ENCODE measurements at regions not wholly inside any gene's neighbourhood (a gene's known extent, or its start where the extent isn't known, plus 50 kb on each side); places are given as distances from the start of the nearest gene placed in this dataset.

DNA sequence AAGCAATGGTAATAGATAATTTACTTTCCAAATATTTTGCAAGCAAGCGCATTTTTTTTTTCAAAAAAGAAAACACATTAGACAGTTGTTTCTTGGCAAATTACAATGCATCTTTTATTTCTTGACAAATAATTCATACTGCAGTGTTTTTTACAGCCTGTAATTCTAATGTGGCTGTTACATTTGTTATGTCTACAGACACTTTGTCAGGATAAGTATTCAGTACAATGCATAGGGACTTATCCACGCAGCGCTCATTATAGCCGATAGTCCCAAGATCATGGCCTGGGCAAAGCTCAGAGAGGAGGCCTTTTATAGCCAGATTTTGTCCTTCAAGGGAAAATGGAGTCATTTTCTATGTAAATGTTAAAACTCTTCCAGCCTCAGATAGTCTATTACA lies 123.0 kb upstream of the FANCL start:
- ATAC-seq (ENCODE audit: low read depth): no peak
- TF ChIP-seq, protein P1, sequence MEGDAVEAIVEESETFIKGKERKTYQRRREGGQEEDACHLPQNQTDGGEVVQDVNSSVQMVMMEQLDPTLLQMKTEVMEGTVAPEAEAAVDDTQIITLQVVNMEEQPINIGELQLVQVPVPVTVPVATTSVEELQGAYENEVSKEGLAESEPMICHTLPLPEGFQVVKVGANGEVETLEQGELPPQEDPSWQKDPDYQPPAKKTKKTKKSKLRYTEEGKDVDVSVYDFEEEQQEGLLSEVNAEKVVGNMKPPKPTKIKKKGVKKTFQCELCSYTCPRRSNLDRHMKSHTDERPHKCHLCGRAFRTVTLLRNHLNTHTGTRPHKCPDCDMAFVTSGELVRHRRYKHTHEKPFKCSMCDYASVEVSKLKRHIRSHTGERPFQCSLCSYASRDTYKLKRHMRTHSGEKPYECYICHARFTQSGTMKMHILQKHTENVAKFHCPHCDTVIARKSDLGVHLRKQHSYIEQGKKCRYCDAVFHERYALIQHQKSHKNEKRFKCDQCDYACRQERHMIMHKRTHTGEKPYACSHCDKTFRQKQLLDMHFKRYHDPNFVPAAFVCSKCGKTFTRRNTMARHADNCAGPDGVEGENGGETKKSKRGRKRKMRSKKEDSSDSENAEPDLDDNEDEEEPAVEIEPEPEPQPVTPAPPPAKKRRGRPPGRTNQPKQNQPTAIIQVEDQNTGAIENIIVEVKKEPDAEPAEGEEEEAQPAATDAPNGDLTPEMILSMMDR (IDR thresholded peaks at IDR 0.05): no peak
- no peak for TF ChIP-seq EZH2 (IDR thresholded peaks at IDR 0.05; ENCODE audit: borderline replicate concordance, insufficient read depth, low read depth, low read length, poor library complexity, severe bottlenecking)
- no peak overlapping the region for H3K4me3 Mint-ChIP-seq
- H3K4me3 ChIP-seq (ENCODE audit: control extremely low read depth in 1 of 5, extremely low read depth in 1 of 5, insufficient read depth in 1 of 5, low read depth in 2 of 5, low read length in 4 of 5): no peak overlapping the region
- no CpG with 5 or more reads among the region's 4 CpGs for WGBS (ENCODE audit: insufficient coverage)
- no peaks in the 10 kb centered on the region for H3K9me3 ChIP-seq (ENCODE audit: control extremely low read depth in 1 of 3, control insufficient read depth in 2 of 3, insufficient read depth in 1 of 3, low read length in 2 of 3)
- intact Hi-C loops (cut with micrococcal nuclease): no loop called here
- H3K27me3 Mint-ChIP-seq: peaks cover 3% of the 10 kb centered on the region
- H3K9me3 Mint-ChIP-seq (ENCODE audit: insufficient read depth): no peaks in the 10 kb centered on the region
- H3K27ac ChIP-seq (ENCODE audit: low read length in 2 of 2): no peak overlapping the region
- no peak overlapping the region for H3K9ac ChIP-seq (ENCODE audit: low read length)
- H2AFZ ChIP-seq (ENCODE audit: insufficient read depth, low read depth, low read length, poor library complexity, severe bottlenecking): no peak overlapping the region
- no peaks in the 10 kb centered on the region for H3K36me3 ChIP-seq (replicated peaks in 1 of 2; ENCODE audit: control extremely low read depth in 1 of 2, control insufficient read depth in 1 of 2, extremely low read depth in 1 of 2, insufficient read depth in 2 of 2, low read length in 1 of 2)
- H3K4me1 ChIP-seq (ENCODE audit: control insufficient read depth in 2 of 2, insufficient read depth in 2 of 2, low read length in 2 of 2): no peaks in the 10 kb centered on the region
- H3K27ac Mint-ChIP-seq: no peak overlapping the region
- POLR2A ChIA-PET: no interaction called here
- no peak for DNase-seq
- no peaks in the 10 kb centered on the region for H4K20me1 ChIP-seq (ENCODE audit: control insufficient read depth, insufficient read depth, low read length, poor library complexity, severe bottlenecking)
- CTCF ChIA-PET: no interaction called here
- H3K4me2 ChIP-seq (replicated peaks; ENCODE audit: low read depth, low read length, poor library complexity, severe bottlenecking): no peak overlapping the region
- H3K4me1 Mint-ChIP-seq: no peaks in the 10 kb centered on the region
- H3K79me2 ChIP-seq (ENCODE audit: control insufficient read depth, insufficient read depth, low read length): no peaks in the 10 kb centered on the region
- H3K27me3 ChIP-seq (replicated peaks in 1 of 4; ENCODE audit: control extremely low read depth in 1 of 4, control insufficient read depth in 3 of 4, insufficient read depth in 4 of 4, low read length in 3 of 4): no peaks in the 10 kb centered on the region

DNA sequence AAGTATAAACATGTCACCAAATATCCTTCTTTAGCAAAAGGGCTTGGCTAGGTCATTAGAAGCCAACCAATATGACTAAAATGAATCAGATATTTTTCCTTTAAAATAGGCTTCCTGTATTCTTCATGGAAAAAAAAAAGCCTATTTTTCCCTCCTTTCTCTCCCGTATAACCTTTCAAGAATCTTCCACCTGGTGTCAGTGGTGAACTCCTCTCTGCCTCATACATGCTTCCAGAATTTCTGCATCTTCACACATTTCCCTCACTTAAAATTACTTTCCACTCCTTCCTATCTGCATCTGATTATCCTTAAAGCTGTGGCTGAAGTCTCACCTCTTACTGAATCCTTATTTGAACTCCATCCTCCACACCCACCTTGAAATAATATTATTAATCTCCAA lies 116.9 kb upstream of the FANCL start:
- ChIA-PET POLR2A (no interaction called here), CTCF (no interaction called here)
- Histone ChIP-seq H3K4me1 (ENCODE audit: control insufficient read depth in 2 of 2, insufficient read depth in 2 of 2, low read length in 2 of 2) (no peaks in the 10 kb centered on the region), H3K27ac (ENCODE audit: low read length in 2 of 2) (no peak overlapping the region), H2AFZ (ENCODE audit: insufficient read depth, low read depth, low read length, poor library complexity, severe bottlenecking) (no peak overlapping the region), H3K4me2 (replicated peaks; ENCODE audit: low read depth, low read length, poor library complexity, severe bottlenecking) (no peak overlapping the region), H3K79me2 (ENCODE audit: control insufficient read depth, insufficient read depth, low read length) (no peaks in the 10 kb centered on the region), H3K27me3 (replicated peaks in 1 of 4; ENCODE audit: control extremely low read depth in 1 of 4, control insufficient read depth in 3 of 4, insufficient read depth in 4 of 4, low read length in 3 of 4) (no peaks in the 10 kb centered on the region), H3K36me3 (replicated peaks in 1 of 2; ENCODE audit: control extremely low read depth in 1 of 2, control insufficient read depth in 1 of 2, extremely low read depth in 1 of 2, insufficient read depth in 2 of 2, low read length in 1 of 2) (no peaks in the 10 kb centered on the region), H3K9me3 (ENCODE audit: control extremely low read depth in 1 of 3, control insufficient read depth in 2 of 3, insufficient read depth in 1 of 3, low read length in 2 of 3) (no peaks in the 10 kb centered on the region), H4K20me1 (ENCODE audit: control insufficient read depth, insufficient read depth, low read length, poor library complexity, severe bottlenecking) (no peaks in the 10 kb centered on the region), H3K4me3 (ENCODE audit: control extremely low read depth in 1 of 5, extremely low read depth in 1 of 5, insufficient read depth in 1 of 5, low read depth in 2 of 5, low read length in 4 of 5) (no peak overlapping the region), H3K9ac (ENCODE audit: low read length) (no peak overlapping the region)
- intact Hi-C loops (cut with micrococcal nuclease): no loop called here
- H3K9me3 Mint-ChIP-seq (ENCODE audit: insufficient read depth): no peaks in the 10 kb centered on the region
- no peak overlapping the region for H3K27ac Mint-ChIP-seq
- no peak for TF ChIP-seq EZH2 (IDR thresholded peaks at IDR 0.05; ENCODE audit: borderline replicate concordance, insufficient read depth, low read depth, low read length, poor library complexity, severe bottlenecking)
- TF ChIP-seq, protein P1 (IDR thresholded peaks at IDR 0.05): no peak
- DNase-seq (no peak), ATAC-seq (ENCODE audit: low read depth) (no peak)
- WGBS (ENCODE audit: insufficient coverage): 86% methylated on average over 1 of the region's 1 CpG
- H3K4me3 Mint-ChIP-seq: no peak overlapping the region
- no peaks in the 10 kb centered on the region for H3K4me1 Mint-ChIP-seq
- peaks cover 7% of the 10 kb centered on the region for H3K27me3 Mint-ChIP-seq
